ENCODE measurements at regions not wholly inside any gene's neighbourhood (a gene's known extent, or its start where the extent isn't known, plus 50 kb on each side); places are given as distances from the start of the nearest gene placed in this dataset.
"Not testable (repeated sequence)": the region's sequence is repeated elsewhere in the genome, so short reads cannot be mapped to it uniquely, and the experiment has no call there.

- no peak for DNase-seq (ENCODE audit: low read depth)
Observed at GRCh38 chr13:22940090-22940710, 240.6 kb upstream of the SGCG start.

GRCh38 chr13:22940736-22941135 lies 240.0 kb upstream of the SGCG start:
- no peak for DNase-seq (ENCODE audit: low read depth)

GRCh38 chr13:22941495-22941894 lies 239.3 kb upstream of the SGCG start:
- DNase-seq (ENCODE audit: low read depth) = not testable (repeated sequence)

GRCh38 chr13:22942831-22943230 lies 237.9 kb upstream of the SGCG start:
- not testable (repeated sequence) for DNase-seq (ENCODE audit: low read depth)

GRCh38 chr13:22944378-22944777 lies 236.4 kb upstream of the SGCG start:
- no peak for DNase-seq (ENCODE audit: low read depth)

GRCh38 chr13:22945321-22946226 lies 235.2 kb upstream of the SGCG start:
- no peak for DNase-seq (ENCODE audit: low read depth)

GRCh38 chr13:22948421-22948820 lies 232.4 kb upstream of the SGCG start:
- DNase-seq (ENCODE audit: low read depth) = no peak

- DNase-seq (ENCODE audit: low read depth) = not testable (repeated sequence)
Observed at GRCh38 chr13:22952018-22952417, 228.8 kb upstream of the SGCG start.

GRCh38 chr13:22955147-22955546 lies 225.6 kb upstream of the SGCG start:
- DNase-seq (ENCODE audit: low read depth) = not testable (repeated sequence)

- DNase-seq (ENCODE audit: low read depth) = not testable (repeated sequence)
Observed at GRCh38 chr13:22956456-22957115, 224.2 kb upstream of the SGCG start.

- not testable (repeated sequence) for DNase-seq (ENCODE audit: low read depth)
Observed at GRCh38 chr13:22959859-22960258, 220.9 kb upstream of the SGCG start.

- DNase-seq (ENCODE audit: low read depth) = no peak
Observed at GRCh38 chr13:22960827-22961226, 220.0 kb upstream of the SGCG start.

- not testable (repeated sequence) for DNase-seq (ENCODE audit: low read depth)
Observed at GRCh38 chr13:22961342-22961741, 219.4 kb upstream of the SGCG start.

- DNase-seq (ENCODE audit: low read depth) = no peak
Observed at GRCh38 chr13:22961835-22962537, 218.8 kb upstream of the SGCG start.

GRCh38 chr13:22963384-22964053 lies 217.3 kb upstream of the SGCG start:
- DNase-seq (ENCODE audit: low read depth) = not testable (repeated sequence)

- no peak for DNase-seq (ENCODE audit: low read depth)
Observed at GRCh38 chr13:22964245-22964966, 216.4 kb upstream of the SGCG start.

- not testable (repeated sequence) for DNase-seq (ENCODE audit: low read depth)
Observed at GRCh38 chr13:22965011-22965857, 215.5 kb upstream of the SGCG start.

GRCh38 chr13:22965858-22966239 lies 214.9 kb upstream of the SGCG start:
- not testable (repeated sequence) for DNase-seq (ENCODE audit: low read depth)

GRCh38 chr13:22966753-22967152 lies 214.0 kb upstream of the SGCG start:
- DNase-seq (ENCODE audit: low read depth) = not testable (repeated sequence)

- no peak for DNase-seq (ENCODE audit: low read depth)
Observed at GRCh38 chr13:22967669-22968068, 213.1 kb upstream of the SGCG start.

Data from fibroblast of gingiva (primary cell).